ENCODE measurements at regions not wholly inside any gene's neighbourhood (a gene's known extent, or its start where the extent isn't known, plus 50 kb on each side); places are given as distances from the start of the nearest gene placed in this dataset.

DNA sequence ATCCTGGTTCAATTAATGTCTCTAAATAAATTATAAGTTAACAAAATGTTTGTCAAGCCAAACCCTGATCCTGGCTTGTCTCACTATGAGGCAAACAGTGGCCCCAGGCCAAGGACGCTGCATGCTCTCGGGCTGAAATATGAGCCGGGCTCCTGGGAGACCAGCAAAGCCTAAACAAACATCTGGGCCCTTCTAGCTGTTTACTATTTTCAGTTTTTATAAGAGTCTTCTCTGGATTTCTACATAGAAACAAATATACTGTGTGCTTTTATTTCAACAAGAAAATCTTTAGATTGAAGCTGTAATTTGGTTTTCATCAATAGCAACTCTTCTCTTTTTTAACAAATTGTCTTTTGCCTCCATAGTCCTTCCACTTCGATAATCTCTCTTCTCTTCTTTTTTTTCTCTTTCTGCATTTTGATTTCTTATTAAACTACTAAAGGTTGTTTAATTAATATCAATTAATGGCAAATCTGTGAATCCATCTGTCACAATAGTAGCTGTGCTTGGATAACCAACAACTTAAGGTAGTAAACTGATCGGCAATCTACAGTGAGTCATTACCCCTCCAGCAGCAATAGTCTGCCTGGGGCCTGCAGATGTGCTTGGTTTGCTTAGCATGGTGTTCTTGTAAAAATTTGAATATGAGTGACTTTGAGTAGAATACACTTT is 83.3 kb upstream of the DNAJC1 start (continued):
- TF ChIP-seq ZNF626 (tag by site-specific recombination; IDR thresholded peaks at IDR 0.05) (no peak), ZNF24 (tag by site-specific recombination; IDR thresholded peaks at IDR 0.05) (no peak), MYNN (tag by site-specific recombination; IDR thresholded peaks at IDR 0.05; ENCODE audit: borderline replicate concordance) (peak; percentile 90; the same call in 1 of the 2 replicates), ZNF37A (tag by site-specific recombination; IDR thresholded peaks at IDR 0.05) (no peak), ZNF335 (tag by site-specific recombination; conservative IDR thresholded peaks at IDR 0.05) (peak; percentile 81), ZNF169 (tag by site-specific recombination; IDR thresholded peaks at IDR 0.05) (no peak), ZNF664 (tag by site-specific recombination; IDR thresholded peaks at IDR 0.05) (no peak), ZNF768 (tag by site-specific recombination; IDR thresholded peaks at IDR 0.05) (no peak), ZNF138 (tag by site-specific recombination; IDR thresholded peaks at IDR 0.05; ENCODE audit: borderline replicate concordance) (no peak), ZEB2 (tag by site-specific recombination; IDR thresholded peaks at IDR 0.05) (peak; percentile 23; the same call in 1 of the 2 replicates), KLF1 (tag by site-specific recombination; IDR thresholded peaks at IDR 0.05) (no peak), FEZF1 (tag by site-specific recombination; IDR thresholded peaks at IDR 0.05) (no peak; the same call in none of the 2 replicates), ZNF561 (tag by site-specific recombination; IDR thresholded peaks at IDR 0.05; ENCODE audit: borderline replicate concordance) (no peak), ZIC2 (tag by site-specific recombination; IDR thresholded peaks at IDR 0.05) (no peak), ZNF10 (tag by site-specific recombination; IDR thresholded peaks at IDR 0.05) (no peak), OSR2 (tag by site-specific recombination; IDR thresholded peaks at IDR 0.05) (peak; percentile 71), SCRT2 (tag by site-specific recombination; IDR thresholded peaks at IDR 0.05) (no peak), REPIN1 (tag by site-specific recombination; IDR thresholded peaks at IDR 0.05; ENCODE audit: low read depth) (no peak), ZNF423 (tag by site-specific recombination; IDR thresholded peaks at IDR 0.05) (no peak), ZNF624 (tag by site-specific recombination; IDR thresholded peaks at IDR 0.05) (no peak), BCL11A (tag by site-specific recombination; IDR thresholded peaks at IDR 0.05; ENCODE audit: low read depth) (no peak), ZNF596 (tag by site-specific recombination; IDR thresholded peaks at IDR 0.05) (no peak), ZNF654 (tag by site-specific recombination; IDR thresholded peaks at IDR 0.05; ENCODE audit: low read depth) (no peak), MZF1 (tag by site-specific recombination; IDR thresholded peaks at IDR 0.05; ENCODE audit: borderline replicate concordance) (no peak), ZBTB17 (tag by site-specific recombination; IDR thresholded peaks at IDR 0.05) (peak; percentile 97), ZNF292 (tag by site-specific recombination; IDR thresholded peaks at IDR 0.05; ENCODE audit: borderline replicate concordance, low read depth) (no peak), ZNF426 (tag by site-specific recombination; IDR thresholded peaks at IDR 0.05) (no peak), ZNF155 (tag by site-specific recombination; IDR thresholded peaks at IDR 0.05) (no peak), GLI4 (tag by site-specific recombination; IDR thresholded peaks at IDR 0.05) (no peak), ZNF610 (tag by site-specific recombination; IDR thresholded peaks at IDR 0.05; ENCODE audit: borderline replicate concordance) (no peak)
- TF ChIP-seq, protein P1, sequence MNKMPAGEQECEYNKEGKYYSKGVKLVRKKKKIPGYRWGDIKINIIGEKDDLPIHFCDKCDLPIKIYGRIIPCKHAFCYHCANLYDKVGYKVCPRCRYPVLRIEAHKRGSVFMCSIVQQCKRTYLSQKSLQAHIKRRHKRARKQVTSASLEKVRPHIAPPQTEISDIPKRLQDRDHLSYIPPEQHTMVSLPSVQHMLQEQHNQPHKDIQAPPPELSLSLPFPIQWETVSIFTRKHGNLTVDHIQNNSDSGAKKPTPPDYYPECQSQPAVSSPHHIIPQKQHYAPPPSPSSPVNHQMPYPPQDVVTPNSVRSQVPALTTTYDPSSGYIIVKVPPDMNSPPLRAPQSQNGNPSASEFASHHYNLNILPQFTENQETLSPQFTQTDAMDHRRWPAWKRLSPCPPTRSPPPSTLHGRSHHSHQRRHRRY (tag by site-specific recombination; IDR thresholded peaks at IDR 0.05): no peak
- TF ChIP-seq, protein P2, sequence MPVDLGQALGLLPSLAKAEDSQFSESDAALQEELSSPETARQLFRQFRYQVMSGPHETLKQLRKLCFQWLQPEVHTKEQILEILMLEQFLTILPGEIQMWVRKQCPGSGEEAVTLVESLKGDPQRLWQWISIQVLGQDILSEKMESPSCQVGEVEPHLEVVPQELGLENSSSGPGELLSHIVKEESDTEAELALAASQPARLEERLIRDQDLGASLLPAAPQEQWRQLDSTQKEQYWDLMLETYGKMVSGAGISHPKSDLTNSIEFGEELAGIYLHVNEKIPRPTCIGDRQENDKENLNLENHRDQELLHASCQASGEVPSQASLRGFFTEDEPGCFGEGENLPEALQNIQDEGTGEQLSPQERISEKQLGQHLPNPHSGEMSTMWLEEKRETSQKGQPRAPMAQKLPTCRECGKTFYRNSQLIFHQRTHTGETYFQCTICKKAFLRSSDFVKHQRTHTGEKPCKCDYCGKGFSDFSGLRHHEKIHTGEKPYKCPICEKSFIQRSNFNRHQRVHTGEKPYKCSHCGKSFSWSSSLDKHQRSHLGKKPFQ (tag by site-specific recombination; IDR thresholded peaks at IDR 0.05): no peak
- TF ChIP-seq, protein P3, sequence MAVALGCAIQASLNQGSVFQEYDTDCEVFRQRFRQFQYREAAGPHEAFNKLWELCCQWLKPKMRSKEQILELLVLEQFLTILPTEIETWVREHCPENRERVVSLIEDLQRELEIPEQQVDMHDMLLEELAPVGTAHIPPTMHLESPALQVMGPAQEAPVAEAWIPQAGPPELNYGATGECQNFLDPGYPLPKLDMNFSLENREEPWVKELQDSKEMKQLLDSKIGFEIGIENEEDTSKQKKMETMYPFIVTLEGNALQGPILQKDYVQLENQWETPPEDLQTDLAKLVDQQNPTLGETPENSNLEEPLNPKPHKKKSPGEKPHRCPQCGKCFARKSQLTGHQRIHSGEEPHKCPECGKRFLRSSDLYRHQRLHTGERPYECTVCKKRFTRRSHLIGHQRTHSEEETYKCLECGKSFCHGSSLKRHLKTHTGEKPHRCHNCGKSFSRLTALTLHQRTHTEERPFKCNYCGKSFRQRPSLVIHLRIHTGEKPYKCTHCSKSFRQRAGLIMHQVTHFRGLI (tag by site-specific recombination; IDR thresholded peaks at IDR 0.05): no peak
- TF ChIP-seq, protein P4, sequence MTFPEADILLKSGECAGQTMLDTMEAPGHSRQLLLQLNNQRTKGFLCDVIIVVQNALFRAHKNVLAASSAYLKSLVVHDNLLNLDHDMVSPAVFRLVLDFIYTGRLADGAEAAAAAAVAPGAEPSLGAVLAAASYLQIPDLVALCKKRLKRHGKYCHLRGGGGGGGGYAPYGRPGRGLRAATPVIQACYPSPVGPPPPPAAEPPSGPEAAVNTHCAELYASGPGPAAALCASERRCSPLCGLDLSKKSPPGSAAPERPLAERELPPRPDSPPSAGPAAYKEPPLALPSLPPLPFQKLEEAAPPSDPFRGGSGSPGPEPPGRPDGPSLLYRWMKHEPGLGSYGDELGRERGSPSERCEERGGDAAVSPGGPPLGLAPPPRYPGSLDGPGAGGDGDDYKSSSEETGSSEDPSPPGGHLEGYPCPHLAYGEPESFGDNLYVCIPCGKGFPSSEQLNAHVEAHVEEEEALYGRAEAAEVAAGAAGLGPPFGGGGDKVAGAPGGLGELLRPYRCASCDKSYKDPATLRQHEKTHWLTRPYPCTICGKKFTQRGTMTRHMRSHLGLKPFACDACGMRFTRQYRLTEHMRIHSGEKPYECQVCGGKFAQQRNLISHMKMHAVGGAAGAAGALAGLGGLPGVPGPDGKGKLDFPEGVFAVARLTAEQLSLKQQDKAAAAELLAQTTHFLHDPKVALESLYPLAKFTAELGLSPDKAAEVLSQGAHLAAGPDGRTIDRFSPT (tag by site-specific recombination; IDR thresholded peaks at IDR 0.05): no peak
- TF ChIP-seq, protein P5, sequence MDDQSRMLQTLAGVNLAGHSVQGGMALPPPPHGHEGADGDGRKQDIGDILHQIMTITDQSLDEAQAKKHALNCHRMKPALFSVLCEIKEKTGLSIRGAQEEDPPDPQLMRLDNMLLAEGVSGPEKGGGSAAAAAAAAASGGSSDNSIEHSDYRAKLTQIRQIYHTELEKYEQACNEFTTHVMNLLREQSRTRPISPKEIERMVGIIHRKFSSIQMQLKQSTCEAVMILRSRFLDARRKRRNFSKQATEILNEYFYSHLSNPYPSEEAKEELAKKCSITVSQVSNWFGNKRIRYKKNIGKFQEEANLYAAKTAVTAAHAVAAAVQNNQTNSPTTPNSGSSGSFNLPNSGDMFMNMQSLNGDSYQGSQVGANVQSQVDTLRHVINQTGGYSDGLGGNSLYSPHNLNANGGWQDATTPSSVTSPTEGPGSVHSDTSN (CRISPR knock-in tag; IDR thresholded peaks at IDR 0.05): no peak
